Islet precursor cell (in vitro differentiated cells): ENCODE measurements at regions not wholly inside any gene's neighbourhood (a gene's known extent, or its start where the extent isn't known, plus 50 kb on each side); places are given as distances from the start of the nearest gene placed in this dataset.
A peak's percentile ranks its signal among the peaks of the same experiment; 100 is the strongest.
"Not testable (repeated sequence)": the region's sequence is repeated elsewhere in the genome, so short reads cannot be mapped to it uniquely, and the experiment has no call there.

Experiments used
- DNase-seq: peaks from one replicate; pipeline ENCODE4 v3.0.0-alpha.2; 2018

GRCh38 chr11:28966951-28967350, 858.8 kb downstream of the METTL15 start:
- DNase-seq, result no peak

GRCh38 chr11:28965819-28966218, 857.6 kb downstream of the METTL15 start:
- no peak for DNase-seq

DNA sequence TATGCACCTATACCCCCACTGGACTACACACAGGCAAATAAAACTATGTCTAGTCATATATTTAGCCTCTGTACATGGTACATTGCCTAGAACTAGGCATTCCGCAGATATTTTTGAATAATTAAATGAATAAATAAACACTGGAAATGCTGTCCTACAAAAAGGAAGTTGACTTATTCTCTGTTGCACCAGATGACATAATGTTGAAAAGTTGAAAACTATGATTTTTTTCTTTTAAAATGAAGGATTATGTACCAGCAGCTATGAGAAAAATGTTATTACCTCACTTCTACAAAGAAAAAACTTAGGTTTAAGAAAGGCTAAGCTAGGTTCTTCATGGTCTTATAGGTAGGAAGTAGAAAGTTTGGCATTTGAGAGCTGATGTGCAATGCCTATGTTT, 856.6 kb downstream of the METTL15 start:
- no peak for DNase-seq

DNA sequence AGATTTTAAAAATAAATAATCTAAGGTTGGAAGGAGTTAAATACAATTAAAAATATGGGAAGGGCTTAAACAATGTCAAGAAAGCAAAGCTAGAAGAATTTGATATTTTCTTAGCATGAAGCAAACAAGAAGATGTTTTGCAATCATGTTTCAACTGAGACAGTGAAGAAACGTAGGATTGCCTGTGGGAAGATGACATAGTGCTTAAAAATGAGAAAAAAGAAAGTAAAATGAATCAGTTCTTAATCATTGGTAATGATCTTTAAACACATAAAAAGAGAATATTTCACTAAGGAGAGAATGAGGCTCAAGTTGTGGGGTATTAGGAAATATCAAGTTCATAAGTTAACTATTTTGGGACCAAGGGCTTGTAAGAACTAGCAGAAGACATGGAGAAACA, 855.0 kb downstream of the METTL15 start:
- no peak for DNase-seq

GRCh38 chr11:28962502-28962901, 854.3 kb downstream of the METTL15 start:
- DNase-seq, result no peak

DNA sequence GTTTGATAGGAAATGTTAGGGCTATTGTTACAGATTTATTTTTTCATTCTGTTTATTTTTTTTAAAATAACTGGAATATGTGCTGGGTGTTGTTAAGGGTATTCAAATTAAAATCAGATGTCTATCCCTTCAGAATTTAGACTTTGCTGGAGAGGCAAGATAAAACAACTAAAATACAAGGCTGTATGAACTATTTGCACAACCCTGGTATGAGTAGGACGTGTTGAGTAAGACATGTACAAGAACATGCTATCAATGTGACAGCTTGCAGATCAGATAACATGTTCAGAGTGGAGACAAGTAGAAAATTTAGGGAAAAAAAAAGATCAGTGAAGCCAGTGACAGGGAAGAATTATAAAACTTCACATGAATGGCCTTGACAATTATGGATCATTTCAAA, 853.5 kb downstream of the METTL15 start:
- DNase-seq, result no peak

DNA sequence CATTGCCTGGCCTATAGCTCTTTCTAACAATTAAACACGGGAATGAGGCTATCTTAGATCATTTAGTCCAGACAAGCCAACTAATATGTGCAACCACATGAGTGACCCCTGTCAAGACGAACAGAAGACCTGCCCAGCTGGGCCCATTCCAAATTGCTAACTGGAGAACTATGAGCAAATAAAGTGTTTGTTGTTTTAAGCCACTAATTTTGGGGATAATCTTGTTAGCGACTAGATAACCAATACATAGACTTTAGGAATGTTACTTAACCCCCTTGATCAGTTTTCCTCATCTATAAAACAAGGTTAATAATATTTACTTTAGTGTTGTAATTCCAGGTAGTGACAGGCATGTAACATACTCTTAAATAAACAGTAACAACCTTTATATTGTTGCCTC, 848.3 kb downstream of the METTL15 start:
- no peak for DNase-seq

- no peak for DNase-seq
These were observed 843.0 kb downstream of the METTL15 start for GRCh38 chr11:28951191-28951590.

DNA sequence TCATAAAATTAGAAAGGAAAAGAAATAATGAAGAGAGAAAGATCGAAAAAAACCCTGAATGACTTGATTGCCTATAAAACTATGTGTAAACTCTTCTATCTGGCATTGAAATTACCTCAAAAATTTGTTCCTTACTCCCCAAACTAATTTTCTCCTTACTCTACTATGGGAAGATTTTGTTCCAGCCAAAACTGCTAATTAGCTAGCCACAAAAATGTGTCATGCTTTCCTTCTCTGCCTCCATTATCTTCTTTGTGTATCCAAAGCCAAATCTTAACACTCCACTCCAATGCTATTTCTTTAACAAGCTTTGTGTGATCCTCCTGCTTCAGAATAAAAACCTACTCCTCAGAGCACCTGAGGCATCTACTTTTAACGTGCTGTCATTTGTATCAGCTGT, 831.2 kb downstream of the METTL15 start:
- no peak for DNase-seq

GRCh38 chr11:28938091-28938490, 829.9 kb downstream of the METTL15 start:
- peak; percentile 70 for DNase-seq

DNA sequence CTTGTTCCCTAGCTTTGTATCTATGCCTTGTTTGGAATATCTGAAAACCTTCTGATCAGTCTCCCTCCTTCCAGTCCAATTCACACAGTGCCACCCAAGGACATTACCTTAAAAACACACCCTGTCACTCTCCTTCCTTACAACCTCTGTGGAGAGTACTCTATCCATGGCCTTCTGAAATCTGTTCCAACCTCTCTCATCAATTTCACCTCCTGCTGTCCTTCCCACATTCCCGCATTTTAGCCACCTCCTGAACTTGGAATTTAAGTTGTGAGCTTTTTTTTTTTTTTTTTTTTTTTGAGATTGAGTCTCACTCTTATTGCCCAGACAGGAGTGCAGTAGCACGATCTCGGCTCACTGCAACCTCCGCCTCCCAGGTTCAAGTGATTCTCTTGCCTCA, 824.8 kb downstream of the METTL15 start:
- no peak for DNase-seq

GRCh38 chr11:28924004-28924403, 815.8 kb downstream of the METTL15 start:
- DNase-seq, result no peak

- no peak for DNase-seq
These were observed 814.3 kb downstream of the METTL15 start for GRCh38 chr11:28922386-28922981.

GRCh38 chr11:28919194-28919593, 811.0 kb downstream of the METTL15 start:
- no peak for DNase-seq

- no peak for DNase-seq
These were observed 805.7 kb downstream of the METTL15 start for GRCh38 chr11:28913883-28914282.

GRCh38 chr11:28911829-28912228, 803.6 kb downstream of the METTL15 start:
- no peak for DNase-seq

GRCh38 chr11:28910926-28911325, 802.7 kb downstream of the METTL15 start:
- no peak for DNase-seq

DNA sequence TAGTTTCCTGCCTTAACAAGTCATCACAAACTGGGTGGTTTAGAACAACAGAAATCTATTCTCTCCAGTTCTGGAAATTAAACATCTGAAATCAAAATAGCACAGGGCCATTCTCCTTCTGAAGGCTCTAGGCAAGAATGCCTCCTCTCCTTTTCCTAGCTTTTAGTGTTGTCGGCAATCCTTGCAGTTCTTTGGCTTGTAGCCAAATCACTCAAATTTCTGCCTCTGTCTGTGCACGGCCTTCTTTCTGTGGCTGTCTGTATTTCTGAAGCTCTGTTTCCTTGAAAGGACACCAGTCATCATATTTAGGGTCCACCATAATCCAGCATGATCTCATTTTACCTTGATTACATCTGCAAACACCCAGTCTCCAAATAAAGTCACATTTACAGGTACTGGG, 795.5 kb downstream of the METTL15 start:
- DNase-seq, result no peak

- no peak for DNase-seq
These were observed 792.2 kb downstream of the METTL15 start for GRCh38 chr11:28900427-28900826.

DNA sequence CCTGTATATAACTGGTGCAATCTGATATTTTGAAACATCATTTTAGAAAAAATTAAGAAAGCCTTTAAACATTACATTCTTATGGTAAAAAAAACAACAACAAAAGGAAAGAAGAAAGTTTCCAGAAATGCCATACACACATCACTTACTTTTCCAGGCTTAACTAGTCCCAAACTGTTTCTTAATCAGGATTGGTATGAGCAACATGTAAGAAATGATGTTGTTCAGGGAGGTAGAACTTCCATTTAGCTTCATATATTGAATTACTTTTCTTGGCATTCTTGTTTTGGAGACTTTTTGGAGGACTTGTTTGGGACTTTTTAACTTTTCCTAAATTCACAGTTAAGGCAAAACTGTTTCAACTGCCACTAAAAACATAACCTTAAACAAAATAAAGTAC, 791.5 kb downstream of the METTL15 start:
- no peak for DNase-seq

DNA sequence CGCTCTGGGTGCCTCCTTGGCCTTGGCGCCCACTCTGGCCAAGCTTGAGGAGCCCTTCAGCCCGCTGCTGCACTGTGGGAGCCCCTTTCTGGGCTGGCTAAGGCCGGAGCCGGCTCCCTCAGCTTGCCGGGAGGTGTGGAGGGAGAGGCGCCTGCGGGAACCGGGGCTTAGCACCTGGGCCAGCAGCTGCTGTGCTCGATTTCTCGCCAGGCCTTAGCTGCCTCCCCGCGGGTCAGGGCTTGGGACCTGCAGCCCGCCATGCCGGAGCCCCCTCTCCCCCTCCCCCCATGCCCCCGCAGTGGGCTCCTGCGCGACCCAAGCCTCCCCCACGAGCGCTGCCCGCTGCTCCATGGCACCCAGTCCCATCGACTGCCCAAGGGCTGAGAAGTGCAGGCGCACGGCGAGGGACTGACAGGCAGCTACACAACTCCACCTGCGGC, 782.4 kb downstream of the METTL15 start:
- DNase-seq, result not testable (repeated sequence)

- no peak for DNase-seq
These were observed 779.5 kb downstream of the METTL15 start for GRCh38 chr11:28887681-28888080.

- DNase-seq, result no peak
These were observed 771.7 kb downstream of the METTL15 start for GRCh38 chr11:28879869-28880268.

GRCh38 chr11:28878025-28878424, 769.8 kb downstream of the METTL15 start:
- DNase-seq, result no peak

- DNase-seq, result no peak
These were observed 769.2 kb downstream of the METTL15 start for GRCh38 chr11:28877340-28877739.

GRCh38 chr11:28874706-28875105, 766.5 kb downstream of the METTL15 start:
- DNase-seq, result no peak
